OCI-M1 (cell line): ENCODE measurements at regions not wholly inside any gene's neighbourhood (a gene's known extent, or its start where the extent isn't known, plus 50 kb on each side); places are given as distances from the start of the nearest gene placed in this dataset.

ENCODE experiments used
- DNase-seq: peaks from one replicate; lab custom pipeline; 2025; lab: John Stamatoyannopoulos, UW

DNA sequence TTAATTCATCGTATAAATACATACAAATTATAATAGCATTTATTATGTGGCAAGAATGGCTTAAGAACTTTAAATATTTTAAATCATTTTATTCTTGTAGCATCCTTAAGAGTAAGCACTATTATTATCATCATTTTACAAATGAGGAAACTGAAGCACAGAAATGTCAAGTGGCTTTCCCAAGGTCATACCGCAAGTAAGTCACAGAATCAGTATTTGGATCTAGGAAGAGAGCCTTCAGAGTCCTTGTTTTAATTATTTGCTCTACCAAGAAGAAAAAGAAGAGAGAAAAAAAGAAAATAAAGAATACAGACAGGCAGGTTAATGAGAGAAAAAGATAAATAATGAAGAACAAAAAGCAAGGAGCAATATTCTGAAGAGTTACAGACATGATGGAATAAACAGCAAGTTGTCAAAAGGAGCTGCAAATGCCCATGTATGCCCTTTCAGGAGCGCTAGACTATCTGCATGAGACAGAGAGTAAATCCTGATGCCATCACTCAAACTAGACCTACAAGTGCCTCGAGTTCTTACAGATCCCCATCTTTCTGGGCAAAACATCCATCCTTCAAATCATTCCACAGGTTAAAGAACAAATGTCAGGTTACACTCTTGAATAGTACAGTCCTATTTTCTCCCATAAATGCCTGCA, 57.8 kb upstream of the ETAA1 start:
- DNase-seq, result no peak

DNA sequence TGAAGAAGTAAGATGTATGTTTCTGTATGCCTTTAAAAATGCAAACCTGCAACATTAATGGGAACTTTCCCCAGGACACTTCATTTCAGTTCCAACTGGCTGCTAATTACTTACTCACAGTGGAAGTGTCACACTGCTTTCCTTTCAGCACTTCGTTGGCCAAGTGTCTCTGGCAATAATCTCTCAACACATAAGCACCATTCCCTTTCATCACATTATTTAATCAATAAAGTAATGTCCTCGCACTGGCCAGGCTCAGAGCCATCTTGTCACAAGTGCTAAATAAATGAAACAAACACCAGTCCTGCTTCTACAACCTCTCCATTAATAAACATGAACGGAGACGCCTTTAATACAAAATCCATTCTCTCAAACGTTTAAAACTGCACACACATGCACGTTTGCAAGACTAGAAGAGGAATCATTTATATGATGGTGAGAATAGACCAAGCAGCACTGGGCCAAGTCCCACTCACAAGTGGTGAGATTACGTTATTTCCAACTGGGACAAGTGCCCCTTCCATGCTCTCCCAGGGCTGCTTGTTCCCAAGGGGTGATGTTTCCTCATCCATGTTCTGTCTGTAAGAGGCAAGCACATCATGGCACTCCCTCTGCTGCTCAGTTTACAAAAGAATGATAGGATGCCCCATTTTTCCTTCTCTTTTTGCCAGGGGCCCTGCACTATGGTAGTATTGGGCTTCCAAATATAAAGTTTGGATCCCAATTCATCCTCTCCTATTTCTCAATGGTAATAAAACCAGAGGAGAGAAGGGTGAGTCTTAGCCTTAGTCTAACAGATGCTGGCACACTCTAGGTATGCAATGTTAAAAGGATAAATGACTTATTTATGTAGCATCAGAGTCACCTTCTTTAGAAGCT, 56.8 kb upstream of the ETAA1 start:
- DNase-seq, result no peak

- no peak for DNase-seq
These were observed 56.2 kb upstream of the ETAA1 start for GRCh38 chr2:67341012-67341318.

- DNase-seq, result no peak
These were observed 55.8 kb upstream of the ETAA1 start for GRCh38 chr2:67341336-67341735.

DNA sequence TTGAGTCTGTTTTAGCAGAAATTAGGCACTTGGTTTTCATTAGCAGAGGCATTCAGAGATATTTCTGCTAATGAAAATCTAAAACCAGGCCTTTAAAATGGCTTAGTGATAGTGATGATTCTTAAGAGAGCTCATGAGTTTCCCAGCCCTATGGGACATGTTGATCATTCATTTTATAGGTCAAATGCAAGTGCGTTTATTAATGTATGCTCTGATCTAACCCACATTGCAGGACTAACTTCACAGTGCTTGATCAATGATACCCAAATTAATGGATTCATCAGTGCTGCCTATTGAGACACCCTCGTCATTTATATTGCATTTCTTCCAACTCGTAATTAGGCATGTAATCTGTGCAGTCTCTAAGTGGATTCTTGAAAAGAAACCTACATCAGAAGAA, 54.7 kb upstream of the ETAA1 start:
- DNase-seq, result no peak

GRCh38 chr2:67346718-67347407, 50.3 kb upstream of the ETAA1 start:
- DNase-seq, result no peak
